NCI-H2196 (cell line): ENCODE measurements at regions not wholly inside any gene's neighbourhood (a gene's known extent, or its start where the extent isn't known, plus 50 kb on each side); places are given as distances from the start of the nearest gene placed in this dataset.

ENCODE experiments used
- DNase-seq: peaks from one replicate; lab custom pipeline; 2025; ENCODE audit not compliant: unreplicated experiment; lab: John Stamatoyannopoulos, UW

GRCh38 chr9:80359291-80359690, 787.5 kb downstream of the TLE4 start:
- DNase-seq, result no peak

GRCh38 chr9:80352967-80353366, 781.2 kb downstream of the TLE4 start:
- DNase-seq, result no peak

- DNase-seq, result no peak
These were observed 779.8 kb downstream of the TLE4 start for GRCh38 chr9:80351612-80352011.

GRCh38 chr9:80326105-80326504, 754.3 kb downstream of the TLE4 start:
- DNase-seq, result no peak

- DNase-seq, result no peak
These were observed 749.2 kb downstream of the TLE4 start for GRCh38 chr9:80320916-80321315.

GRCh38 chr9:80320480-80320879, 748.7 kb downstream of the TLE4 start:
- DNase-seq, result no peak

- DNase-seq, result no peak
These were observed 733.4 kb downstream of the TLE4 start for GRCh38 chr9:80305136-80305535.

- no peak for DNase-seq
These were observed 723.2 kb downstream of the TLE4 start for GRCh38 chr9:80294955-80295354.

- no peak for DNase-seq
These were observed 722.6 kb downstream of the TLE4 start for GRCh38 chr9:80294318-80294717.

- no peak for DNase-seq
These were observed 720.5 kb downstream of the TLE4 start for GRCh38 chr9:80292231-80292630.

GRCh38 chr9:80285326-80285725, 713.6 kb downstream of the TLE4 start:
- DNase-seq, result no peak

- DNase-seq, result no peak
These were observed 711.0 kb downstream of the TLE4 start for GRCh38 chr9:80282766-80283165.

- no peak for DNase-seq
These were observed 687.3 kb downstream of the TLE4 start for GRCh38 chr9:80259079-80259478.

GRCh38 chr9:80251778-80252177, 680.0 kb downstream of the TLE4 start:
- no peak for DNase-seq

- no peak for DNase-seq
These were observed 670.3 kb downstream of the TLE4 start for GRCh38 chr9:80242022-80242421.

GRCh38 chr9:80235752-80236151, 664.0 kb downstream of the TLE4 start:
- DNase-seq, result no peak

- no peak for DNase-seq
These were observed 662.1 kb downstream of the TLE4 start for GRCh38 chr9:80233906-80234305.

- no peak for DNase-seq
These were observed 661.5 kb downstream of the TLE4 start for GRCh38 chr9:80233102-80233843.

- DNase-seq, result no peak
These were observed 659.8 kb downstream of the TLE4 start for GRCh38 chr9:80231318-80232236.

GRCh38 chr9:80223897-80224296, 652.1 kb downstream of the TLE4 start:
- DNase-seq, result no peak

GRCh38 chr9:80222466-80223169, 650.9 kb downstream of the TLE4 start:
- DNase-seq, result no peak

GRCh38 chr9:80218328-80218727, 646.6 kb downstream of the TLE4 start:
- no peak for DNase-seq
